ENCODE measurements at regions not wholly inside any gene's neighbourhood (a gene's known extent, or its start where the extent isn't known, plus 50 kb on each side); places are given as distances from the start of the nearest gene placed in this dataset.
A peak's percentile ranks its signal among the peaks of the same experiment; 100 is the strongest.

- H3K4me1 ChIP-seq, result no peaks in the 10 kb centered on the region
- H3K36me3 ChIP-seq, result no peaks in the 10 kb centered on the region
- TF ChIP-seq, protein P1, sequence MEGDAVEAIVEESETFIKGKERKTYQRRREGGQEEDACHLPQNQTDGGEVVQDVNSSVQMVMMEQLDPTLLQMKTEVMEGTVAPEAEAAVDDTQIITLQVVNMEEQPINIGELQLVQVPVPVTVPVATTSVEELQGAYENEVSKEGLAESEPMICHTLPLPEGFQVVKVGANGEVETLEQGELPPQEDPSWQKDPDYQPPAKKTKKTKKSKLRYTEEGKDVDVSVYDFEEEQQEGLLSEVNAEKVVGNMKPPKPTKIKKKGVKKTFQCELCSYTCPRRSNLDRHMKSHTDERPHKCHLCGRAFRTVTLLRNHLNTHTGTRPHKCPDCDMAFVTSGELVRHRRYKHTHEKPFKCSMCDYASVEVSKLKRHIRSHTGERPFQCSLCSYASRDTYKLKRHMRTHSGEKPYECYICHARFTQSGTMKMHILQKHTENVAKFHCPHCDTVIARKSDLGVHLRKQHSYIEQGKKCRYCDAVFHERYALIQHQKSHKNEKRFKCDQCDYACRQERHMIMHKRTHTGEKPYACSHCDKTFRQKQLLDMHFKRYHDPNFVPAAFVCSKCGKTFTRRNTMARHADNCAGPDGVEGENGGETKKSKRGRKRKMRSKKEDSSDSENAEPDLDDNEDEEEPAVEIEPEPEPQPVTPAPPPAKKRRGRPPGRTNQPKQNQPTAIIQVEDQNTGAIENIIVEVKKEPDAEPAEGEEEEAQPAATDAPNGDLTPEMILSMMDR (IDR thresholded peaks at IDR 0.05), result peak in 1 of 2 experiments; percentile 44
- no peak for DNase-seq
- H3K4me3 ChIP-seq, result no peak overlapping the region
- H3K27ac ChIP-seq, result no peak overlapping the region
- intact Hi-C loops (cut with DNase I; ENCODE audit: low total_unique reads), result loop anchor here (10.0 kb wide), 2 partner anchors 334 to 394 kb away; no protein-coding TSS in a partner anchor
- H3K27me3 ChIP-seq, result no peaks in the 10 kb centered on the region
- no peaks in the 10 kb centered on the region for H3K9me3 ChIP-seq
Measured at GRCh38 chr7:80060218-80060806, 74.3 kb upstream of the GNAI1 start.

DNA sequence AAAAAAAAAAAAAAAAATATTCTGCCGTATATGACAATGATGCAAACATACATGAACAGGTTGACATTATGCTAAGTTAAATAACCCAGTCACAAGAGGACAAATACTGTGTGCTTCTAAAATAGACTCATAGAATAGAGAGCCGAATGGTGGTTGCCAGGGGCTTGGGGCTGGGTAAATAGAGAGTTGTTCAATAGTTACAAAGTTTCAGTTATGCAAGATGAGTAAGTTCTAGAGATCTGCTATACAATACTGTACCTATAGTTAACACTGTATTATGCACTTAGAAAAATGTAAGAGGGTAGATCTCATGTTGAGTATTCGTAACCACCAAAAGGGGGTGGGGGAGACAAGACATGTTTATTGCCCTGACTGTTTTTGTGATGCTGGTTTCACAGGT, 77.1 kb upstream of the GNAI1 start:
- intact Hi-C loops (cut with DNase I; ENCODE audit: low total_unique reads), result no loop called here
- DNase-seq, result no peak
- Histone ChIP-seq H3K27me3 (no peaks in the 10 kb centered on the region), H3K9me3 (no peaks in the 10 kb centered on the region), H3K36me3 (no peaks in the 10 kb centered on the region), H3K4me1 (no peaks in the 10 kb centered on the region), H3K27ac (no peak overlapping the region), H3K4me3 (no peak overlapping the region)
- TF ChIP-seq, protein P1 (IDR thresholded peaks at IDR 0.05), result no peak

- intact Hi-C loops (cut with DNase I; ENCODE audit: low total_unique reads), result no loop called here
- no peak for DNase-seq
- no peaks in the 10 kb centered on the region for H3K36me3 ChIP-seq
- no peaks in the 10 kb centered on the region for H3K4me1 ChIP-seq
- no peak overlapping the region for H3K4me3 ChIP-seq
- H3K9me3 ChIP-seq, result no peaks in the 10 kb centered on the region
- TF ChIP-seq, protein P1 (IDR thresholded peaks at IDR 0.05), result no peak
- H3K27ac ChIP-seq, result no peak overlapping the region
- no peaks in the 10 kb centered on the region for H3K27me3 ChIP-seq
Measured at GRCh38 chr7:80054356-80054755, 80.3 kb upstream of the GNAI1 start.

DNA sequence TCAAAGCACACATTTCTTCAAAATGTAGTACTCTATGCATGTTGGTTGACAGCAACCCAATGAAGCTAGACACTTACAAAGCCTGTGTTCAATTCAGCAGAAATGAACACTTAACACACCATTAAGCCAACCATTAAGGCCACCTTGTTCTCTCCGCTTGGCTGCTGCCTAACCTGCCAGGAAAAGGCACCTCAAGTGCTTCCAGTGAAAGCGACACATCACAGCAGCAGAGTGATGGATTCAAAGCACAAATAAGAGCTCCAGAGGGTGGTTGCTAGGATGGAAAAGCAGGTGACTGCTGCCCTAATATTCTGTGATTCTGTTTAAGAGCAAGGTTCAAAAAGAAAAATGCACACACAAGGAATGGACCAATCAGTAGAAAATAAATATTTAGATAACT, 81.5 kb upstream of the GNAI1 start:
- no peak for DNase-seq
- intact Hi-C loops (cut with DNase I; ENCODE audit: low total_unique reads), result no loop called here
- Histone ChIP-seq H3K27ac (no peak overlapping the region), H3K27me3 (no peaks in the 10 kb centered on the region), H3K4me3 (no peak overlapping the region), H3K36me3 (no peaks in the 10 kb centered on the region), H3K9me3 (no peaks in the 10 kb centered on the region), H3K4me1 (no peaks in the 10 kb centered on the region)
- TF ChIP-seq, protein P1 (IDR thresholded peaks at IDR 0.05), result no peak

DNA sequence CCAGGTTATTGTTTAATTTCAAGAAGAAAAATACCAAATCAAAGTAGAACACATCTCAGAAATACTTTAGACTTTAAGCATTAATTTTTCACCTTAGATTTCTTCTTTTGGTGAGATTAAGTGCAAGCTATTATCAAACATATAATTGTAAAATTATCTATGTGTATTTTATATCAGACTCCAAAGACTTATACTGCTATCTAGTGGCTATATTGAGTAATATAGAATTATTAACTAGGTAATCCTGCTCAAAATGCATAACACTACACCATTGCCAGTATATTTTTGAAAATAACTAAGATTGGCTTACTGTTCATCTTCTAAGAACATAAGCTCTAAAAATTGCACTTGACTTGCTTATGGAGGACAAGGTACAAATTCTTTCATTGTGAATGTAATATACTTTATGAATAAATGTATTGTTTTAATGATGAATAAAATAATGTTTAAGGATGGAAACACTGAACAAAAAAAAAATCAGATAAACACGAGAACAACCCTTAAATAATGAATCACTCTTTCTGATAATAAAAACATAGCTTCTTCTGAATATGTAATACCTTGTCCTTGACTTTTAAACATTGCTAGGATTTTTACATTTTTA, 86.7 kb upstream of the GNAI1 start:
- Histone ChIP-seq H3K36me3 (no peaks in the 10 kb centered on the region), H3K4me3 (no peak overlapping the region), H3K4me1 (no peaks in the 10 kb centered on the region), H3K27me3 (no peaks in the 10 kb centered on the region), H3K27ac (no peak overlapping the region), H3K9me3 (no peaks in the 10 kb centered on the region)
- intact Hi-C loops (cut with DNase I; ENCODE audit: low total_unique reads), result no loop called here
- TF ChIP-seq, protein P1 (IDR thresholded peaks at IDR 0.05), result peak in 1 of 2 experiments; percentile 21
- no peak for DNase-seq

All from tibial artery (tissue), 4 donors.